Ovary (tissue), 3 donors: ENCODE measurements at regions not wholly inside any gene's neighbourhood (a gene's known extent, or its start where the extent isn't known, plus 50 kb on each side); places are given as distances from the start of the nearest gene placed in this dataset.

ENCODE experiments used
- POLR2A ChIP-seq: fragments of 450-650 bp; IDR thresholded peaks from one replicate; pipeline ENCODE4 v1.6.1; 2017; ENCODE audit warnings: antibody characterized with exemption, mild to moderate bottlenecking, moderate library complexity
- TF ChIP-seq, protein P1 (sequence below), 3 donors: fragments of 450-650 bp in 2 of 3; fragments of 200-600 bp in 1 of 3; IDR thresholded peaks; one replicate each; pipeline versions ENCODE4 v1.5.1 to v1.8.0; 2016 to 2022; ENCODE audit warnings: antibody characterized with exemption in 3 of 3, mild to moderate bottlenecking in 1 of 3
- donor health status: DM: no; HTN: no; CAD: no.

DNA sequence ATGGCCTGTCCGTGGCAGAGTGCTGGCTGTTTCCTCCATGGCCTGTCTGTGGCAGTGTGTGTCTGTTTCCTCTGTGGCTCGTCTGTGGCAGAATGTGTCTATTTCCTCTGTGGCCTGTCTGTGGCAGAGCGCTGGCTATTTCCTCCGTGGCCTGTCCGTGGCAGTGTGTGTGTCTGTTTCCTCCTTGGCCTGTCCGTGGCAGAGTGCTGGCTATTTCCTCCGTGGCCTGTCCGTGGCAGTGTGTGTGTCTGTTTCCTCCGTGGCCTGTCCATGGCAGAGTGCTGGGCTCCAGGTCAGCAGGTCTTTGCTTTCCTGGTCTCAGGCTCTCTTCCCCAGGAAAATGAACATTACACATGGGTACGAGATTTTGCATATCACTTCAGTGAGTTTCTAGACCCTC is 138.4 kb upstream of the IPO9 start:
- TF ChIP-seq, protein P1, sequence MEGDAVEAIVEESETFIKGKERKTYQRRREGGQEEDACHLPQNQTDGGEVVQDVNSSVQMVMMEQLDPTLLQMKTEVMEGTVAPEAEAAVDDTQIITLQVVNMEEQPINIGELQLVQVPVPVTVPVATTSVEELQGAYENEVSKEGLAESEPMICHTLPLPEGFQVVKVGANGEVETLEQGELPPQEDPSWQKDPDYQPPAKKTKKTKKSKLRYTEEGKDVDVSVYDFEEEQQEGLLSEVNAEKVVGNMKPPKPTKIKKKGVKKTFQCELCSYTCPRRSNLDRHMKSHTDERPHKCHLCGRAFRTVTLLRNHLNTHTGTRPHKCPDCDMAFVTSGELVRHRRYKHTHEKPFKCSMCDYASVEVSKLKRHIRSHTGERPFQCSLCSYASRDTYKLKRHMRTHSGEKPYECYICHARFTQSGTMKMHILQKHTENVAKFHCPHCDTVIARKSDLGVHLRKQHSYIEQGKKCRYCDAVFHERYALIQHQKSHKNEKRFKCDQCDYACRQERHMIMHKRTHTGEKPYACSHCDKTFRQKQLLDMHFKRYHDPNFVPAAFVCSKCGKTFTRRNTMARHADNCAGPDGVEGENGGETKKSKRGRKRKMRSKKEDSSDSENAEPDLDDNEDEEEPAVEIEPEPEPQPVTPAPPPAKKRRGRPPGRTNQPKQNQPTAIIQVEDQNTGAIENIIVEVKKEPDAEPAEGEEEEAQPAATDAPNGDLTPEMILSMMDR (IDR thresholded peaks at IDR 0.05) = no peak
- no peak for TF ChIP-seq POLR2A
